HuH-7 (cell line): ENCODE measurements at regions not wholly inside any gene's neighbourhood (a gene's known extent, or its start where the extent isn't known, plus 50 kb on each side); places are given as distances from the start of the nearest gene placed in this dataset.
A peak's percentile ranks its signal among the peaks of the same experiment; 100 is the strongest.

Source experiments
- DNase-seq: peaks from one replicate; pipeline ENCODE4 v3.0.0; 2011; ENCODE audit warnings: low spot score

- no peak for DNase-seq
Measured at GRCh38 chr6:142500250-142500786, 198.5 kb downstream of the ADGRG6 start.

DNA sequence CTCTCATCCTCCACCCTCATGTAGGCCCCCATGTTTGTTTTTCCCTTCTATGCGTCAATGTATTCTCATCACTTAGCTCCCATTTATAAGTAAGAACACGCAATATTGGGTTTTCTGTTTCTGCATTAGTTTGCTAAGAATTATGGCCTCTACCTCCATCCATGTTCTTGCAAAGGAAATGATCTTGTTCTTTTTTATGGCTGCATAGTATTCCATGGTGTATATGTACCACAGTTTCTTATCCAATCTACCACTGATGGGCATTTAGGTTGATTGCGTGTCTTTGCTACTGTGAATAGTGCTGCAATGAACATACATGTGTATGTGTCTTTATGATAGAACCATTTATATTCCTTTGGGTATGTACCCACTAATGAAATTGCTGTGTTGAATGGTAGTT is 200.0 kb downstream of the ADGRG6 start:
- no peak for DNase-seq

DNA sequence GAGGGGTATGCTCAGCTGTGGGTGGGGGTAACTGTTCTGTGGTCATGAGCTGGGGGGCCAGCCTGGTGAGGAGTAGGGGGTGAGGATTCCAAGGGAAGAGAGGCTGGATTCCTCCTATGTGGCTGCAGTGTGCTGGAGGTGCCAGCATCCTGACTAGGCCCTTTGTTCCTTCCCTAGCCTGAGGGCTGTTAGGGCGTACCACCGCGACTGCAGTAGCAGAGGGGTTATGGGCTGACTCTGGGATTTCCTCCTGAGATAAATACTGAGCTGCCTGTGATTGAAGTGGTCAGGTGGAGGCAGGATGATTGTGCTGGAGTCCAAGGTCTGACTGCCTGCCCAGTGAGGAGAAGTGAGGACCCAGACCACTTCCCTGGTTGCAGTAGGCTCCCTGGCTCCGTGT is 205.3 kb downstream of the ADGRG6 start:
- no peak for DNase-seq

GRCh38 chr6:142510211-142510610 is 208.4 kb downstream of the ADGRG6 start:
- no peak for DNase-seq

- DNase-seq = no peak
Measured at GRCh38 chr6:142518126-142518525, 216.3 kb downstream of the ADGRG6 start.

DNA sequence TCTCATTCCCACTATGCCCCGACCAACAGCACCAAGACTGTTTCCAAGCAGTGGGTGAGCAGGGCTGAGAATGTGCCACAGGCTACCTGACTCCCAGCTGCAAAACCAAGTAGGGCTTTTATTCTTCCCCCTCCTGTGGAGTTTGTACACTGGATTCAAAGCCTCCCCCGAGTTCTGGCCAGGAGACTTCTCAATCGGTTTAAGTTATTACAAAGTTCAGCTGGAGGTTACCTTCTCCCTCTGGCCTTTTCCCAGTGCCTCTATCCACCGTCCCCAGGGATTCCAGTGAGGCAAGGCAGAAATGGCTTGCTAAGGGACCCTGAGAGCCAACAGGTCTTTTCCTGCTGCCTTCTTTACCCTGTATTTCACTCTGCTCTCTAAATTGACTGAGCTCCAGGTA is 217.0 kb downstream of the ADGRG6 start:
- no peak for DNase-seq

DNA sequence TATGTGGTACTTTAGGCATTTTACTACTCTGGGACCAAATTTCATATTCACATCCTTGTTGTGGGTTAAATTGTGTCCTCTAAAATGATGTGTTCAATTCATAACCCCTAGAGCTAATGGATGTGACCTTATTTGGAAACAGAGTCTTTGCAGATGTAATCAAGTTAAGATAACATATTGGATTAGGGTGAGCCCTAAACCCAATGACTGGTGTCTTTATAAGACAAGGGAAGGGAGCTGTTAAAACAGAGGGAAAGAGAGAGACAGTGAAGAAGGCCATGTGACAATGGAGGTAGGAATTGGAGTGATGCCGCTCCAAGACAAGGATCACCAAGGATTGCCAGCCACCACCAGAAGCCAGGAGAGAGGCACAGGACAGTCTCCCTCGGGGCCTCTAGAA is 220.0 kb downstream of the ADGRG6 start:
- DNase-seq = no peak

- DNase-seq = no peak
Measured at GRCh38 chr6:142523515-142524375, 221.9 kb downstream of the ADGRG6 start.

DNA sequence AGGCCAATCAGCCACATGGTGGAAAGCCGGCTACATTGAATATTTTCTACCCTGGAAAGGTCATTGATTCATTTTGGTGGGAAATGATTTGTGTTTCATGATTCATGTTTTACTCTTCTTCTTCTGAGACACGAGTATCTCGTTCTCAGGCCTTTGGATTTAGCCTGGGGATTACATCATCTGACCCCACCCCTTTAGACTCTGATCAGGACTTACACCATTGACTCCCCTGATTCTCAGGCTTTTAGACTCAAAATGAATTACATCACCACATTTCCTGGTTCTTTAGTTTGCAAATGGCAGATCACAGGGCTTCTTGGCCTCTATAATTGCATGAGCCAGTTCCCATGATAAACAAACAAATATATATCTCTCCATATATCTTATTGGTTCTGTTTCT is 228.8 kb downstream of the ADGRG6 start:
- DNase-seq = no peak

DNA sequence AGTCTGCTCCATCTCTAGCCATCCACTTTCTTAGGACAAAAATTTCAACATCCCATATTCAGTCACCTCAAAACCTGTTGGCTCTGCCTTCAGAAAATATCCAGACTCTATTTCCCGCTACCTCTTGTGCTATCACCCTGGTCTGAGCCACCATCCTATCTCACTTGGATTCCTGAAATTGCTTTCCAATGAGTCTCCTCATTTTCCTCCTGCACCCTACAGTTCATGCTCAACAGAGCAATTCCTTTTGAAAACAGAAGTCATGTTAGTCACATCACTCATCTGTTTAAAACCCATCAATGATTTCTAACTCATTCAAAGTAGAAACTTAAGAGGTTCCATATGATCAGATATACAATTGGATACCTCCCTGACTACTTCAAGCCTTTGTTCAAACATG is 229.9 kb downstream of the ADGRG6 start:
- DNase-seq = no peak

DNA sequence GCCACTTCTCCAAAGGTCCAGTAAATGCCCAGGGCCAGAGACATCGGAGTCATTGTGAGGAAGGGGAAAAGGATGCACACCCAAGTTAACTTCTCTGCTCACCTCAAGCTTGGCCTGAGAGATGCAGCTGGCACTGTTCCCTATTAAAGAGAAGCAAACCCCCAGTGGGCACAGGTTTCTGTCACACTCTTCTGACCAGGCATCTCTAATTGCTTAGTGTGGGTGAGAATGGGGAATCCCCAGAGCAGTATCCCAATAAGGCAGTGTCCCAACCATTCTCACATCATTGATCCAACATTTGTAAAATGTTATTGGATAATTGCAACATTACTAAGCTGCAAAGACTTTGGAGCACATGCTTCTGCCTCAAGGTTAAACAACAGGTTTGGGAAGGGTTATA is 232.3 kb downstream of the ADGRG6 start:
- DNase-seq = no peak

DNA sequence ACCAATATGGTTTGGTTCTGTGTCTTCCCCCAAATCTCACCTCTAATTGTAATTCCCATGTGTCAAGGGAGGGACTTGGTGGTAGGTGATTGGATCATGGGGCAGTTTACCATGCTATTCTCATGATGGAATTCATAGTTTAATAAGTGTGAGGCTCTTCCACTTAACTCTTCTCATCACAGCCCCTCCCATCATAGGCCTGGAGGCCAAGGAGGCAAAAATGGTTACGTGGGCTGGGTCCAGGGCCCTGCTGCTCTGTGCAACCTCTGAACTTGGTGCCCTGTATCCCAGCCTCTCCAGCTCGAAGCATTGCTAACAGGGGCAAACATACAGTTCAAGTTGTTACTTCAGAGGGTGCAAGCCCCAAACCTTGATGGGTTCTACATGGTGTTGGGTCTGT is 232.7 kb downstream of the ADGRG6 start:
- no peak for DNase-seq

- peak; percentile 45 for DNase-seq
Measured at GRCh38 chr6:142537612-142538478, 236.0 kb downstream of the ADGRG6 start.

- no peak for DNase-seq
Measured at GRCh38 chr6:142542704-142543233, 241.0 kb downstream of the ADGRG6 start.

DNA sequence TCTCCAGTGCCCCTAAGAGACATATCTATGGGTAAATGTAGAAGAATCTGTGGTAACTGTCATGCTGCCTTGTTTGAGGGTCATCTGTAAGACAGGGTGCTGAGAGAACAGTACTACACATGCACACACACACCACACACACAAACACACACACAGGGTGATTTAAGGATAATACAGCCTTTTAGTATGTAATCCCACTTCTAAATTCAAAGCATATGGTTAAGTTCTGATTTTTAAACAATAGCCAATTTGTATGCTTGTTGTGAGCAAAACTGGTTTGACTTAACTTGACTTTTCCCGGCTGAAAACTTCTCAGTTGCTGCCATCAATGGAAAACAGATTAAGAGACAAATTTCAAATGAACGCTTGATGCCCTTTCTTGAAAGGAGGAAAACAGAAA is 241.8 kb downstream of the ADGRG6 start:
- no peak for DNase-seq

- DNase-seq = no peak
Measured at GRCh38 chr6:142544199-142544838, 242.5 kb downstream of the ADGRG6 start.

GRCh38 chr6:142545147-142545546 is 243.3 kb downstream of the ADGRG6 start:
- no peak for DNase-seq

GRCh38 chr6:142548566-142548965 is 246.8 kb downstream of the ADGRG6 start:
- DNase-seq = no peak

GRCh38 chr6:142550310-142551063 is 248.7 kb downstream of the ADGRG6 start:
- no peak for DNase-seq

DNA sequence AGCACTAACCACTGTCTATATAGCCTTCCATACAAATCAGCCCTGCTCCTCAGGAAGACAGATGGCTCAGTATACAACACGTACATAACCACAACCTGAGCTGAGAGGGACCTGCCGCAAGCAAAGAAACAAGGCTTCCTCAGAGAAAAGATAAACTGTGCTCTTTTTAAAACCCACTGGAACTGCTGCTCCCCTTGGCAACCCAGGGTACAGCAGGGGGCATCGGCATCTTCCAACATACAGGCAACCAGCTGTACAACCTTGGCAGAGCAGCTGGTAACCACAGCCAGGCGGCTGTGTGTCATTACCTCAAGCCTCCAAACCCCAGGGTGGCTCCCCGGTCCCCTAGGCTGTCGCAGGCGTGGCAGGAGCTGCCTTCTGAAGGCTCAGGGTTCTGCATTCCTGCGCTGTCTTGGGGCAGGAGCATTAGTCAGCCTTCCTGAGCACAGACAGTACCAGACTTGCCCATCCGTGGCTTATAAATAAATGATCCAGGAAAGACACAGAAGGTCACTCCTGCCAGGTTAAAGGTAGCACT is 249.5 kb downstream of the ADGRG6 start:
- DNase-seq = no peak

DNA sequence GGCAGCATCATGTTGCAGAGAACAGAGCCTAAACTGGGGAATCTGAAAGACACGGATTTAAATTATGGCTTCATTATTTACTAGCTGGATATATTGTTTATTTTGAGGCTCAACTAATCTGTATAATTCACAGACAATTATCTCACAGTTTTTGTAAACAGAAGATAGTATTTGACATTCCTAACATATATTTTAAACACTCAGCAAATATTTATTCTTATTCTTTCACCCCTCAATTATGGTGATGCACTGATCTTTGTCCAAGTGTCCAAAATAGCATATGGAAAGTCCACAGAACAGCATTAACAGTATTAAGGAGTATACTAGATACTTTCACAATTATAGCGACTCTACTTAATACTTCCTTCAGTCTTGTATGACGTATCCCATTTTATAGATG is 257.0 kb downstream of the ADGRG6 start:
- DNase-seq = no peak
